ENCODE measurements at regions not wholly inside any gene's neighbourhood (a gene's known extent, or its start where the extent isn't known, plus 50 kb on each side); places are given as distances from the start of the nearest gene placed in this dataset.

DNA sequence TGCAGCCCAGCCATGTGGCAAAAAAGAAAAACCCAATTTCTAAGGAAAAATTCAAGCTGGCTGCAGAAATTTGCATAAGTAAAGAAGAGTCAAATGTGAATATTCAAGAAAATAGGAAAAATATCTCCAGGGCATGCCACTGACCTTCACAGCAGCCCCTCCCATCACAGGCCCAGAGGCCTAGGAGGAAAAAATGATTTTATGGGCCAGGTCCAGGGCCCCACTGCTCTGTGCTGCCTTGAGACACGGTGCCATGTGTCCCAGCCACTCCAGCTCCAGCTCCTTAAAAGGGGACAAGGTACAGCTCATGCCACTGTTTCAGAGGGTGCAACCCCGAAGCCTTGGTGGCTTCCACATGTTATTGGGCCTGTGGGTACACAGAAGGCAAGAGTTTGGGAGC is 182.7 kb upstream of the FGF16 start:
- TF ChIP-seq, protein P1, sequence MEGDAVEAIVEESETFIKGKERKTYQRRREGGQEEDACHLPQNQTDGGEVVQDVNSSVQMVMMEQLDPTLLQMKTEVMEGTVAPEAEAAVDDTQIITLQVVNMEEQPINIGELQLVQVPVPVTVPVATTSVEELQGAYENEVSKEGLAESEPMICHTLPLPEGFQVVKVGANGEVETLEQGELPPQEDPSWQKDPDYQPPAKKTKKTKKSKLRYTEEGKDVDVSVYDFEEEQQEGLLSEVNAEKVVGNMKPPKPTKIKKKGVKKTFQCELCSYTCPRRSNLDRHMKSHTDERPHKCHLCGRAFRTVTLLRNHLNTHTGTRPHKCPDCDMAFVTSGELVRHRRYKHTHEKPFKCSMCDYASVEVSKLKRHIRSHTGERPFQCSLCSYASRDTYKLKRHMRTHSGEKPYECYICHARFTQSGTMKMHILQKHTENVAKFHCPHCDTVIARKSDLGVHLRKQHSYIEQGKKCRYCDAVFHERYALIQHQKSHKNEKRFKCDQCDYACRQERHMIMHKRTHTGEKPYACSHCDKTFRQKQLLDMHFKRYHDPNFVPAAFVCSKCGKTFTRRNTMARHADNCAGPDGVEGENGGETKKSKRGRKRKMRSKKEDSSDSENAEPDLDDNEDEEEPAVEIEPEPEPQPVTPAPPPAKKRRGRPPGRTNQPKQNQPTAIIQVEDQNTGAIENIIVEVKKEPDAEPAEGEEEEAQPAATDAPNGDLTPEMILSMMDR (conservative IDR thresholded peaks at IDR 0.05 in 1 of 2, IDR thresholded peaks at IDR 0.05 in 1 of 2; ENCODE audit: extremely low read depth in 1 of 2, insufficient read depth in 1 of 2, low read depth in 1 of 2, low read length in 2 of 2) = no peak
- no peak for TF ChIP-seq EZH2 (IDR thresholded peaks at IDR 0.05; ENCODE audit: borderline replicate concordance, low read length)

All from mammary epithelial cell (primary cell).